HG03097 (cell line): ENCODE measurements at regions not wholly inside any gene's neighbourhood (a gene's known extent, or its start where the extent isn't known, plus 50 kb on each side); places are given as distances from the start of the nearest gene placed in this dataset.

ENCODE experiments used
- ATAC-seq: cut with Tn5 transposase; IDR thresholded peaks from one replicate; pipeline ENCODE4 v1.9.1; 2021; ENCODE audit not compliant: unreplicated experiment, low FRiP score

- ATAC-seq = no peak
Measured at GRCh38 chr9:79512251-79512650, 59.5 kb upstream of the TLE4 start.
